GM12878 (cell line): ENCODE measurements at regions not wholly inside any gene's neighbourhood (a gene's known extent, or its start where the extent isn't known, plus 50 kb on each side); places are given as distances from the start of the nearest gene placed in this dataset.

Source experiments
- CBFB ChIP-seq: IDR thresholded peaks from 2 replicates; pipeline ENCODE4 v1.6.1; 2016; ENCODE audit warnings: antibody characterized with exemption, low read depth
- CHD1 ChIP-seq: IDR thresholded peaks from 2 replicates; pipeline ENCODE4 v1.6.1; 2012; ENCODE audit warnings: low read depth, low read length, improper control_type of control experiment
- CHD2 ChIP-seq: IDR thresholded peaks from 2 replicates; pipeline ENCODE4 v1.6.1; 2011; ENCODE audit warnings: low read depth, low read length, improper control_type of control experiment, borderline replicate concordance
- CREB1 ChIP-seq: IDR thresholded peaks from 2 replicates; pipeline ENCODE4 v1.6.1; 2012; ENCODE audit warnings: low read depth, mild to moderate bottlenecking, inconsistent platforms
- CTCF ChIP-seq, 3 experiments: IDR thresholded peaks in 2 of 3; conservative IDR thresholded peaks in 1 of 3; 2 replicates each; pipeline ENCODE4 v1.5.1; 2011; ENCODE audit warnings: low read depth in 3 of 3, low read length in 3 of 3, mild to moderate bottlenecking in 3 of 3, control low read depth in 2 of 3, moderate library complexity in 2 of 3, inconsistent platforms in 1 of 3, mixed read lengths in 1 of 3; ENCODE audit not compliant: control insufficient read depth in 2 of 3, insufficient read depth in 1 of 3; ENCODE audit errors: extremely low read depth in 1 of 3
- NFYA ChIP-seq: IDR thresholded peaks from 2 replicates; pipeline ENCODE4 v1.6.1; 2011; ENCODE audit warnings: low read depth, mild to moderate bottlenecking, low read length, improper control_type of control experiment, borderline replicate concordance
- POLR2A ChIP-seq: IDR thresholded peaks from 2 replicates; pipeline ENCODE4 v1.6.1; 2011; ENCODE audit warnings: low read depth, mild to moderate bottlenecking, low read length
- POLR2AphosphoS5 ChIP-seq: IDR thresholded peaks from 2 replicates; pipeline ENCODE4 v1.6.1; 2011; ENCODE audit warnings: mild to moderate bottlenecking, low read length, inconsistent platforms
- RBBP5 ChIP-seq: fragments of 200-600 bp; sonication (generic); conservative IDR thresholded peaks from 2 replicates; pipeline ENCODE4 v1.6.1; 2016
- ZNF384 ChIP-seq: IDR thresholded peaks from 2 replicates; pipeline ENCODE4 v1.6.1; 2012; ENCODE audit warnings: low read depth, mild to moderate bottlenecking, low read length, improper control_type of control experiment, borderline replicate concordance

GRCh38 chr2:106296182-106296815, 102.2 kb upstream of the UXS1 start:
- TF ChIP-seq CBFB (no peak), NFYA (no peak), CTCF (IDR thresholded peaks at IDR 0.05 in 2 of 3, conservative IDR thresholded peaks at IDR 0.05 in 1 of 3; ENCODE audit: control insufficient read depth in 2 of 3, extremely low read depth in 1 of 3, insufficient read depth in 1 of 3, low read depth in 3 of 3, low read length in 3 of 3) (no peak), ZNF384 (no peak), CHD2 (no peak), RBBP5 (no peak), CREB1 (no peak), POLR2AphosphoS5 (no peak), POLR2A (no peak), CHD1 (no peak)
